GM12864 (cell line): ENCODE measurements at regions not wholly inside any gene's neighbourhood (a gene's known extent, or its start where the extent isn't known, plus 50 kb on each side); places are given as distances from the start of the nearest gene placed in this dataset.
"Not testable (repeated sequence)": the region's sequence is repeated elsewhere in the genome, so short reads cannot be mapped to it uniquely, and the experiment has no call there.

Experiments
- DNase-seq: peaks from one replicate; pipeline ENCODE4 v3.0.0-alpha.2; 2011; ENCODE audit warnings: low read depth
- H3K4me3 ChIP-seq: 2 replicates; pipeline ENCODE4 v1.5.1; 2011; ENCODE audit warnings: mild to moderate bottlenecking, low read depth, low read length, control low read depth
- TF ChIP-seq, protein P1 (sequence below): IDR thresholded peaks from 2 replicates; pipeline ENCODE4 v1.5.1; 2011; ENCODE audit warnings: low read depth, mild to moderate bottlenecking, moderate library complexity, low read length, control low read depth, inconsistent platforms; ENCODE audit errors: missing control alignments

DNA sequence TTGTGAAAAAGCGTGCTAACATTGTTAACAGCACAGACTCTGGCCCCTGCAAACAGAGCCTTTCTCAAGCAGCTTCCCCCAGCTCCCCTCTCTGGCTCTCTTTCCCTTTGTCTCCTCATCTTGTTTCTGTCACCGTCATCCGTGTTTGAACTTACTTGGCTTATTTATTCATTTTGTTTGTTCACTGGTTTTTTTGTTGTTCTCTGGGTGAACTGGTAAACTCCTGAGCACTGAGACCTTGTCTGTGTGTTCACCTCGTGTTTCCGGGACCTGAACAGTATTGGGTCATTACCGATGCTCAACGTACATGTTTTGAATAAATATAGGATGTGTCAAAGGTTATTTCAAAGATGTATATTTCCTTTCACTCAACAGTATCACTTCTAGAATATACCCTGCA, 92.4 kb upstream of the USP29 start:
- TF ChIP-seq, protein P1, sequence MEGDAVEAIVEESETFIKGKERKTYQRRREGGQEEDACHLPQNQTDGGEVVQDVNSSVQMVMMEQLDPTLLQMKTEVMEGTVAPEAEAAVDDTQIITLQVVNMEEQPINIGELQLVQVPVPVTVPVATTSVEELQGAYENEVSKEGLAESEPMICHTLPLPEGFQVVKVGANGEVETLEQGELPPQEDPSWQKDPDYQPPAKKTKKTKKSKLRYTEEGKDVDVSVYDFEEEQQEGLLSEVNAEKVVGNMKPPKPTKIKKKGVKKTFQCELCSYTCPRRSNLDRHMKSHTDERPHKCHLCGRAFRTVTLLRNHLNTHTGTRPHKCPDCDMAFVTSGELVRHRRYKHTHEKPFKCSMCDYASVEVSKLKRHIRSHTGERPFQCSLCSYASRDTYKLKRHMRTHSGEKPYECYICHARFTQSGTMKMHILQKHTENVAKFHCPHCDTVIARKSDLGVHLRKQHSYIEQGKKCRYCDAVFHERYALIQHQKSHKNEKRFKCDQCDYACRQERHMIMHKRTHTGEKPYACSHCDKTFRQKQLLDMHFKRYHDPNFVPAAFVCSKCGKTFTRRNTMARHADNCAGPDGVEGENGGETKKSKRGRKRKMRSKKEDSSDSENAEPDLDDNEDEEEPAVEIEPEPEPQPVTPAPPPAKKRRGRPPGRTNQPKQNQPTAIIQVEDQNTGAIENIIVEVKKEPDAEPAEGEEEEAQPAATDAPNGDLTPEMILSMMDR, result no peak
- no peak overlapping the region for H3K4me3 ChIP-seq
- no peak for DNase-seq

DNA sequence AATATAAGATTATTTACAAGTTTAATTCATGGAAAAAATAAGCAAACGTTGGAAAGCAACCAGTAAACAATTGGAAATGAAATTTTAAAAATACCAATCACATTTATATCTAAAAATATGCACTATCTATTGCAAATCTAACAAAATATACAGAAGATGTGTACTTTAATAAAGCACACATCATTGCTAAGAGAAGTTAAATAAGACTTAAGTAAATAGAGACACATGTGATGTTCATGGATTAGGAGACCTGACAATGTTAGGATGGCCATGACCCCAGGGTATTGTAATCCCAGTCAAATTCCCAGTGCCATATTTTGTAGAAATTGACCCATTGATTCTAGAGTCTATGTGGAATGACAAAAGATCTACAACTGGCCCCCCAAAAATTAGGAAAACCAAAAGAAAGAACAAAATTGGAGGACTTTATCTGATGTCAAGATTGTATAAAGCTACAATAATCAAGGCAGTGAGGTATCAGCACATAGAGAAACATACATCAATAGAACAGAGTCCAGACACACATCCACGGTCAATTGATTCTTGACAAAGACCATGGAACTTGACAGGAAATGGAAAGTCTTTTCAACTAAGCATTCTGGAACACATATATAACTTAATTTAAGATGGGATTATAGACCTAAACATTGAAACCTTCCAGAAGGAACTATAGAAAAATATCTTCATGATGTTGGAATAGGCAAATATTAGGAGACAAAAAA, 90.8 kb upstream of the USP29 start:
- no peak overlapping the region for H3K4me3 ChIP-seq
- DNase-seq, result no peak
- TF ChIP-seq, protein P1, result no peak

DNA sequence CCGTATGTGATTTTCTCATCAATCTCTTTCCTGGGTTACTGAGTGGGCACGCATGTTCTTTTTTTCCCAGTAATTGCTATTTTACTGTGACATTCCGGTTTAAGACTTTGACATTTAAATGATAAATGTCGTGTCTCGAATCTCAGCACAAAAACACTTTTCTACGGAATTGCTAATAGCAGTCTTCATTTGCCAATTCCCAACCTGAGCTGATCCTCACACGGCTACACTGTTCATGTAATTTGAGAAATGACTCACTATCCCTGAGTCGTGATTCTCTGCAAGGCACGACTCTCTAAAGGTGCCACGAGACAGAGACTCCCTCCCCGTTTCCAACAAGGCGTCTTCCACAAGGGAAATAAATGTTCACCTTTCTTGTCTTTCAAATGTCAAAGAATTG, 88.7 kb upstream of the USP29 start:
- TF ChIP-seq, protein P1, result no peak
- no peak for DNase-seq
- no peak overlapping the region for H3K4me3 ChIP-seq

DNA sequence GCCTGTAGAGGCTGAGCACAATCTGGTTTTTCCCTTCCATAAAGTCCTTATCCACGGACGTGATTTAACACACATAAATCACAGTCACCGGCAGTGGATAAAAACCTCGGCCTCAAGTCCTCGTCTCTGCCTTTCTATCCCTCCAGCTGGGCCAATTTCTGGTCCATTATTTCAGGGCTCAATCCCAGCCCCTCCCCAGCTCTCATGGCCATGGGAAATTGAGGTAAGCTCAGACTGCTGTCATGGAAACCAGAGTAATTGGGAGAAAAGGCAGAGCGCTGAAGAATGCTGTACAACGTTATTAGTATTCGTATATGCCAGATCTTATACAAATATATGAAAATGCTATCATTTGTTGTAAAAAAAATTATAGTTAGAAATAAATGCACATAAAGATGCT, 86.2 kb upstream of the USP29 start:
- H3K4me3 ChIP-seq, result no peak overlapping the region
- DNase-seq, result no peak
- TF ChIP-seq, protein P1, result no peak

DNA sequence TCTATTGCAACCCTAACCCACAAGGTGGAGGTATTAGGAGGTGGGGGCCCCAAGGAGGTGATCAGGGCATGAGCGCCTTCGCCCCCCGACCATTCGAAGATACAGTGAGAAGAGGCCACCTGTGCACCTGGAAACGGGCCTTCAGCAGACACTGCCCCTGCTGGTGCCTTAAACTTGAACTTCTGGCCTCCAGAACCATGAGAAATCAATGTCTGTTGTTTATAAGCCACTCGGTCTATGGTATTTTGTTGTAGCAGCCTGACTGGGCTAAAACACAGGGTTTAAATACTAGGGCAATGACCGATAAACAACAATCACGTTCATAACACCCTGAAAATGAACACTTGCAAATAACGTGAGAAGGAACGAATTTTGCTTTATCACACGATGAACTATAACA, 85.2 kb upstream of the USP29 start:
- TF ChIP-seq, protein P1, result no peak
- no peak overlapping the region for H3K4me3 ChIP-seq
- DNase-seq, result no peak

DNA sequence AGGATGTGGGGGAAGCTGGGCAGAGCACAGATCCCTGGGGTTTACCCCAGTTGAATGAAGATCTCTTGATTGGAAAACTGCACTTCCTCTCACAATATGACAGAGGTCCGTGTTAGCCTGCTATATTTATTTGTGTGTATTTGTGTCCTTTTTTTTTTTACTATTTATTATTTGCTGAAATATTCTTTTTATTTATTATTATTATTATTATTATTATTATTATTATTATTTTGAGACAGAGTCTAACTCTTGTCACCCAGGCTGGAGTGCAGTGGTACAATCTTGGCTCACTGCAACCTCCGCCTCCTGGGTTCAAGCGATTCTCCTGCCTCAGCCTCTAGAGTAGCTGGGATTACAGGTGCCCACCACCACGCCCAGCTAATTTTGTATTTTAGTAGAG, 84.0 kb upstream of the USP29 start:
- not testable (repeated sequence) for DNase-seq, H3K4me3 ChIP-seq

DNA sequence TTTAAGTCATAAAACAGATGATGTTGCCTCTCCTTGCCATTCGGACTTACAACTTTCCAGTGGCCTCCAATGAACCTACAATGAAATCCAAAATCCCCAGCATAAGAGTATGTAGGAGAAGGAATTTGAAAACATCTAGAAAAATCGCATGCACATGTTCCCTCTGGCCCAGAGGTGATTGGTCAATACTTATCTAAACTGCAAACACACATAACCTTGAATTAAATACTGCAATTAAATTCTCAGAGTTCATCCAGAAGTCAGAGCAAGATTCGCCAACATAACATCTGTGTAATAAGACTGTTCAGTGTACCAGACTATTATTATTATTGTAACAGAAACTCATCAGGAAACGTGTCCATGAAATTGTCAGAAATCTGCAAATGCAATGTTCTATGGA, 82.2 kb upstream of the USP29 start:
- DNase-seq, result no peak
- no peak overlapping the region for H3K4me3 ChIP-seq
- TF ChIP-seq, protein P1, result no peak
